ENCODE measurements at regions not wholly inside any gene's neighbourhood (a gene's known extent, or its start where the extent isn't known, plus 50 kb on each side); places are given as distances from the start of the nearest gene placed in this dataset.

DNA sequence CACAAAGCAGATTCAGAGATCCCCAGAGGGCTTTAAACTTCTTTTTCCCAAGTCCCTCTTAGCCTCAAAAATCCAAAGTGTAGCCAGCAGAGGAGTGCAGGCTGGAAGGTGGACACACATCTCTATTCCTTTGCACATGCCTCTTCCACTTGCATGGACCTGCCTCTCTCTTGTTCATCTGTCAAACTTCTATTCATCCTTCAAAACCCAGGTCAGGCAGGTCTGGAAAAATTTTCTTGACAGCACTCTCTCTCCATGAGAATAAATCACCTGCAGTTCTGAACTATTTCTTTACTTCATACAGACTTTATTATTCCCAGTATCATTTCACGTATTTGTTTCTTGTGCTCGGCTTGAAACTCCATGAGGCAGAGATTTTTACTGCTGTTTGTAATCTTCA is 127.5 kb downstream of the SS18 start:
- no peak overlapping the region for H3K4me3 ChIP-seq (ENCODE audit: low read depth, low read length, poor library complexity, severe bottlenecking)
- no peak overlapping the region for H2AFZ ChIP-seq (ENCODE audit: low read length)
- no peaks in the 10 kb centered on the region for H3F3A ChIP-seq (ENCODE audit: insufficient read depth, low read length)
- no peak overlapping the region for H3K4me2 ChIP-seq (ENCODE audit: low read length)
- H3K79me2 ChIP-seq (ENCODE audit: insufficient read depth, low read length) = no peaks in the 10 kb centered on the region
- H4K20me1 ChIP-seq (ENCODE audit: insufficient read depth, low read length) = no peaks in the 10 kb centered on the region
- no peaks in the 10 kb centered on the region for H3K36me3 ChIP-seq (ENCODE audit: insufficient read depth, low read length)
- no peaks in the 10 kb centered on the region for H3K9me3 ChIP-seq (ENCODE audit: low read length)
- no peak overlapping the region for H3K9ac ChIP-seq (ENCODE audit: low read length)
- TF ChIP-seq EZH2 (IDR thresholded peaks at IDR 0.05; ENCODE audit: borderline replicate concordance, low read length) = no peak
- TF ChIP-seq, protein P1, sequence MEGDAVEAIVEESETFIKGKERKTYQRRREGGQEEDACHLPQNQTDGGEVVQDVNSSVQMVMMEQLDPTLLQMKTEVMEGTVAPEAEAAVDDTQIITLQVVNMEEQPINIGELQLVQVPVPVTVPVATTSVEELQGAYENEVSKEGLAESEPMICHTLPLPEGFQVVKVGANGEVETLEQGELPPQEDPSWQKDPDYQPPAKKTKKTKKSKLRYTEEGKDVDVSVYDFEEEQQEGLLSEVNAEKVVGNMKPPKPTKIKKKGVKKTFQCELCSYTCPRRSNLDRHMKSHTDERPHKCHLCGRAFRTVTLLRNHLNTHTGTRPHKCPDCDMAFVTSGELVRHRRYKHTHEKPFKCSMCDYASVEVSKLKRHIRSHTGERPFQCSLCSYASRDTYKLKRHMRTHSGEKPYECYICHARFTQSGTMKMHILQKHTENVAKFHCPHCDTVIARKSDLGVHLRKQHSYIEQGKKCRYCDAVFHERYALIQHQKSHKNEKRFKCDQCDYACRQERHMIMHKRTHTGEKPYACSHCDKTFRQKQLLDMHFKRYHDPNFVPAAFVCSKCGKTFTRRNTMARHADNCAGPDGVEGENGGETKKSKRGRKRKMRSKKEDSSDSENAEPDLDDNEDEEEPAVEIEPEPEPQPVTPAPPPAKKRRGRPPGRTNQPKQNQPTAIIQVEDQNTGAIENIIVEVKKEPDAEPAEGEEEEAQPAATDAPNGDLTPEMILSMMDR (IDR thresholded peaks at IDR 0.05; ENCODE audit: low read length) = no peak
- H3K27ac ChIP-seq (ENCODE audit: low read depth, low read length, poor library complexity, severe bottlenecking) = no peak overlapping the region
- H3K27me3 ChIP-seq (ENCODE audit: insufficient read depth, low read length) = no peaks in the 10 kb centered on the region
- H3K4me1 ChIP-seq (ENCODE audit: insufficient read depth, low read length, severe bottlenecking) = no peaks in the 10 kb centered on the region
- no peaks in the 10 kb centered on the region for H3K9me2 ChIP-seq (ENCODE audit: low read depth, low read length)

DNA sequence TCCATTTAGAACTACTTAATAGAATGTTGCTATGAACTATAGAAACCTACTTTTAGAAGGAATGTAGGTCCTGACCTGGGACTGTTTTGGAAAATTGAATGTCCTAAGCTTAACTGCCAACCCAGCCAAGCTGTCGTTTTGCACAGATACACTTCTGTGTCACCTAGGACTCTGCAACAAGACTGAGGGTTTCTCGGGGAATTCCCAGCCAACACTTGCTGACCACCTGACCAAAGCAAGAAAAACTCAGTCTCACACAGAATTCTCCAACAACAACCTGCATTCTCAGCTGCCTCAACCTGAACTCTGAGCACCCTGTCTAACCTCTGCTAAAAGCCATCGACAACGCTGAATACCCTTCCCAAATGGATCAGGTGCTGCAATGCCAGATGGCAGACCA is 128.2 kb downstream of the SS18 start:
- H3K36me3 ChIP-seq (ENCODE audit: insufficient read depth, low read length) = no peaks in the 10 kb centered on the region
- no peaks in the 10 kb centered on the region for H3K9me3 ChIP-seq (ENCODE audit: low read length)
- no peak overlapping the region for H3K9ac ChIP-seq (ENCODE audit: low read length)
- H3K4me2 ChIP-seq (ENCODE audit: low read length) = no peak overlapping the region
- no peaks in the 10 kb centered on the region for H4K20me1 ChIP-seq (ENCODE audit: insufficient read depth, low read length)
- no peaks in the 10 kb centered on the region for H3K27me3 ChIP-seq (ENCODE audit: insufficient read depth, low read length)
- no peak overlapping the region for H3K4me3 ChIP-seq (ENCODE audit: low read depth, low read length, poor library complexity, severe bottlenecking)
- H3K79me2 ChIP-seq (ENCODE audit: insufficient read depth, low read length) = no peaks in the 10 kb centered on the region
- TF ChIP-seq EZH2 (IDR thresholded peaks at IDR 0.05; ENCODE audit: borderline replicate concordance, low read length) = no peak
- TF ChIP-seq, protein P1 (IDR thresholded peaks at IDR 0.05; ENCODE audit: low read length) = no peak
- no peak overlapping the region for H2AFZ ChIP-seq (ENCODE audit: low read length)
- no peaks in the 10 kb centered on the region for H3K4me1 ChIP-seq (ENCODE audit: insufficient read depth, low read length, severe bottlenecking)
- no peak overlapping the region for H3K27ac ChIP-seq (ENCODE audit: low read depth, low read length, poor library complexity, severe bottlenecking)
- H3K9me2 ChIP-seq (ENCODE audit: low read depth, low read length) = no peaks in the 10 kb centered on the region
- no peaks in the 10 kb centered on the region for H3F3A ChIP-seq (ENCODE audit: insufficient read depth, low read length)

DNA sequence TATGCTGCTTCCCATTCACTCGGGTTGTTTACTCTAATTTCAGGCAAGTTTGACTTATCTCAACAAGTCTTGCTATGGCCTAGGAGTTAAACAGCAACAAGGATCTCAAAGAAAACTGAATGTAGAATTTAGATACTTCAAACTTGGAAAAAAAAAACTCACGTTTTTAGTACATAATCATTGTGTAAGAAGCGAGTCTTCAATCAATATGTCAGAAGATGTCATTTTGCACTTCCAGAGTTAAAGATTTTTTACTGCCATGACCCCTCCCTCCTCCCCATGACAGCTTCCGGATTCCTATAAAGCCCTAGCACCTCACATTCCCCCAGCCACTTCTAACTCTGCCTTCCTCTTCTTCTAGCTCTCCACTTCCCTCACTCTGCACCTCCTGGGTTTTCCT is 133.4 kb downstream of the SS18 start:
- no peak overlapping the region for H3K4me2 ChIP-seq (ENCODE audit: low read length)
- H3K4me1 ChIP-seq (ENCODE audit: insufficient read depth, low read length, severe bottlenecking) = no peaks in the 10 kb centered on the region
- TF ChIP-seq EZH2 (IDR thresholded peaks at IDR 0.05; ENCODE audit: borderline replicate concordance, low read length) = no peak
- TF ChIP-seq, protein P1 (IDR thresholded peaks at IDR 0.05; ENCODE audit: low read length) = no peak
- H3K36me3 ChIP-seq (ENCODE audit: insufficient read depth, low read length) = no peaks in the 10 kb centered on the region
- no peak overlapping the region for H3K27ac ChIP-seq (ENCODE audit: low read depth, low read length, poor library complexity, severe bottlenecking)
- no peaks in the 10 kb centered on the region for H3F3A ChIP-seq (ENCODE audit: insufficient read depth, low read length)
- H3K9me2 ChIP-seq (ENCODE audit: low read depth, low read length) = no peaks in the 10 kb centered on the region
- H3K9ac ChIP-seq (ENCODE audit: low read length) = no peak overlapping the region
- H3K27me3 ChIP-seq (ENCODE audit: insufficient read depth, low read length) = no peaks in the 10 kb centered on the region
- H3K4me3 ChIP-seq (ENCODE audit: low read depth, low read length, poor library complexity, severe bottlenecking) = no peak overlapping the region
- H3K79me2 ChIP-seq (ENCODE audit: insufficient read depth, low read length) = no peaks in the 10 kb centered on the region
- H3K9me3 ChIP-seq (ENCODE audit: low read length) = no peaks in the 10 kb centered on the region
- no peak overlapping the region for H2AFZ ChIP-seq (ENCODE audit: low read length)
- no peaks in the 10 kb centered on the region for H4K20me1 ChIP-seq (ENCODE audit: insufficient read depth, low read length)

Measured in OCI-LY1 (cell line).